Mesendoderm (in vitro differentiated cells): ENCODE measurements at regions not wholly inside any gene's neighbourhood (a gene's known extent, or its start where the extent isn't known, plus 50 kb on each side); places are given as distances from the start of the nearest gene placed in this dataset.
"Not testable (repeated sequence)": the region's sequence is repeated elsewhere in the genome, so short reads cannot be mapped to it uniquely, and the experiment has no call there.

Source experiments
- DNase-seq: peaks from one replicate; pipeline ENCODE4 v3.0.0; 2013
- H2AK5ac ChIP-seq: 2 replicates; pipeline ENCODE4 v1.6.1; 2013; ENCODE audit warnings: low read length, inconsistent platforms
- H2BK120ac ChIP-seq: 2 replicates; pipeline ENCODE4 v1.6.1; 2013; ENCODE audit warnings: low read depth, mild to moderate bottlenecking, low read length, moderate library complexity, mixed read lengths
- H2BK15ac ChIP-seq: replicated peaks from 2 replicates; pipeline ENCODE4 v1.6.1; 2013; ENCODE audit warnings: low read depth, mild to moderate bottlenecking, moderate library complexity
- H2BK5ac ChIP-seq: 2 replicates; pipeline ENCODE4 v1.6.1; 2013; ENCODE audit warnings: low read length, inconsistent platforms
- H3K18ac ChIP-seq: 2 replicates; pipeline ENCODE4 v1.6.1; 2013; ENCODE audit warnings: mild to moderate bottlenecking, low read length, mixed read lengths
- H3K23ac ChIP-seq: one replicate; pipeline ENCODE4 v1.6.1; 2013; ENCODE audit warnings: low read length
- H3K27ac ChIP-seq: 2 replicates; pipeline ENCODE4 v1.5.1; 2013; ENCODE audit warnings: low read depth, mild to moderate bottlenecking, inconsistent platforms, low read length, moderate library complexity
- H3K27me3 ChIP-seq: 2 replicates; pipeline ENCODE4 v1.6.1; 2013; ENCODE audit warnings: low read length, control low read depth, mild to moderate bottlenecking, inconsistent platforms; ENCODE audit not compliant: insufficient read depth, poor library complexity
- H3K36me3 ChIP-seq: 2 replicates; pipeline ENCODE4 v1.6.1; 2013; ENCODE audit warnings: low read length, inconsistent platforms; ENCODE audit not compliant: control insufficient read depth, insufficient read depth
- H3K4ac ChIP-seq: one replicate; pipeline ENCODE4 v1.6.1; 2013; ENCODE audit warnings: low read depth, mild to moderate bottlenecking, low read length, moderate library complexity
- H3K4me1 ChIP-seq: 2 replicates; pipeline ENCODE4 v1.6.1; 2013; ENCODE audit warnings: low read depth, low read length, inconsistent platforms; ENCODE audit not compliant: control insufficient read depth
- H3K4me2 ChIP-seq: 2 replicates; pipeline ENCODE4 v1.6.1; 2013; ENCODE audit warnings: low read length
- H3K4me3 ChIP-seq: 2 replicates; pipeline ENCODE4 v1.5.1; 2013; ENCODE audit warnings: mild to moderate bottlenecking, low read length
- H3K56ac ChIP-seq: one replicate; pipeline ENCODE4 v1.6.1; 2013; ENCODE audit warnings: low read length
- H3K79me1 ChIP-seq: 2 replicates; pipeline ENCODE4 v1.6.1; 2013; ENCODE audit warnings: low read length, inconsistent platforms
- H3K79me2 ChIP-seq: 2 replicates; pipeline ENCODE4 v1.6.1; 2013; ENCODE audit warnings: mild to moderate bottlenecking, low read length; ENCODE audit not compliant: control insufficient read depth, insufficient read depth
- H3K9ac ChIP-seq: 2 replicates; pipeline ENCODE4 v1.6.1; 2013; ENCODE audit warnings: low read length, inconsistent platforms
- H4K5ac ChIP-seq: one replicate; pipeline ENCODE4 v1.6.1; 2013; ENCODE audit warnings: low read length
- H4K8ac ChIP-seq: one replicate; pipeline ENCODE4 v1.6.1; 2013; ENCODE audit warnings: low read depth, mild to moderate bottlenecking, control low read depth, low read length, moderate library complexity
- WGBS: extraction: QIAGEN DNeasy Blood & Tissue Kit; methylation state at CpG from one replicate; pipeline ENCODE4 v1.1.7; 2013; ENCODE audit warnings: low lambda C conversion rate, missing lambda C conversion rate; ENCODE audit not compliant: insufficient coverage; ENCODE audit errors: extremely low coverage; 5-methylcytosine and 5-hydroxymethylcytosine counted together

DNA sequence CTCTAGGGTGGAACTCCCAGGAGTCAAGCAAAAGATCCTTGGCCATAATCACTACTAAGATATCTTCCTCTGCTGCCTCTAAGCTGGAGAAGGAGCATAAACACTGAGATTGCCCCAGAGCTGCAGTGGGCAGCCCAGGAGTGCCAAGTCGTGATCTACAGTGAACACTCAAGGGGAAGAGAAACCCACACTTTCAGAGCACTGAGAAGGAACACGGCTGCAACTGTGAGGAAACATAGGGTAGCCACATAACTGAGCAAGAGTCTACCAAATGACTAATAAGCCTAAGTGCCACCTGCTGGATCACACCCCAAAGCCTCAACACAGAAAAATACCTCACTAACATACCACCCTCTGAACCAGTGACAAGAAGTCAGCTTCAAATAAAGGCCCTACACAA lies 79.6 kb upstream of the RAB12 start:
- H2AK5ac ChIP-seq: no peak overlapping the region
- H2BK5ac ChIP-seq: no peak overlapping the region
- H3K4me3 ChIP-seq: no peak overlapping the region
- no peaks in the 10 kb centered on the region for H3K27me3 ChIP-seq
- no peak overlapping the region for H3K4ac ChIP-seq
- H3K79me1 ChIP-seq: no peaks in the 10 kb centered on the region
- H2BK15ac ChIP-seq: no peak overlapping the region
- H3K36me3 ChIP-seq: no peaks in the 10 kb centered on the region
- no peak overlapping the region for H3K18ac ChIP-seq
- no peak overlapping the region for H2BK120ac ChIP-seq
- H3K4me2 ChIP-seq: no peak overlapping the region
- no peak overlapping the region for H3K27ac ChIP-seq
- no peaks in the 10 kb centered on the region for H3K4me1 ChIP-seq
- WGBS: no CpG with 5 or more reads among the region's 2 CpGs
- no peak overlapping the region for H4K8ac ChIP-seq
- H3K79me2 ChIP-seq: no peaks in the 10 kb centered on the region
- DNase-seq: no peak
- no peak overlapping the region for H3K56ac ChIP-seq
- H4K5ac ChIP-seq: no peak overlapping the region
- H3K9ac ChIP-seq: no peak overlapping the region
- no peak overlapping the region for H3K23ac ChIP-seq

- H3K4me2 ChIP-seq, H3K9ac ChIP-seq, H3K27ac ChIP-seq, H3K4me3 ChIP-seq, H3K56ac ChIP-seq, H3K4me1 ChIP-seq, H3K27me3 ChIP-seq, H2BK15ac ChIP-seq, H3K36me3 ChIP-seq, H4K5ac ChIP-seq, H3K79me2 ChIP-seq, H2BK5ac ChIP-seq, H3K23ac ChIP-seq, H2BK120ac ChIP-seq, H4K8ac ChIP-seq, H3K4ac ChIP-seq, DNase-seq, H3K79me1 ChIP-seq, H2AK5ac ChIP-seq, H3K18ac ChIP-seq: not testable (repeated sequence)
- WGBS: no CpG with 5 or more reads among the region's 2 CpGs
Measured at GRCh38 chr18:8531084-8531483, 78.2 kb upstream of the RAB12 start.

- no peak overlapping the region for H2BK15ac ChIP-seq
- H2BK120ac ChIP-seq: no peak overlapping the region
- H4K5ac ChIP-seq: no peak overlapping the region
- H3K9ac ChIP-seq: no peak overlapping the region
- H2AK5ac ChIP-seq: no peak overlapping the region
- H3K23ac ChIP-seq: no peak overlapping the region
- no peak overlapping the region for H3K4ac ChIP-seq
- H3K79me2 ChIP-seq: no peaks in the 10 kb centered on the region
- no peak overlapping the region for H4K8ac ChIP-seq
- DNase-seq: peak; percentile 13
- no peak overlapping the region for H3K56ac ChIP-seq
- no peak overlapping the region for H2BK5ac ChIP-seq
- H3K4me3 ChIP-seq: no peak overlapping the region
- whole genome bisulfite sequencing: no CpG with 5 or more reads among the region's 11 CpGs
- H3K36me3 ChIP-seq: no peaks in the 10 kb centered on the region
- H3K4me2 ChIP-seq: no peak overlapping the region
- no peaks in the 10 kb centered on the region for H3K4me1 ChIP-seq
- no peak overlapping the region for H3K27ac ChIP-seq
- H3K27me3 ChIP-seq: no peaks in the 10 kb centered on the region
- H3K79me1 ChIP-seq: no peaks in the 10 kb centered on the region
- no peak overlapping the region for H3K18ac ChIP-seq
Measured at GRCh38 chr18:8536231-8536630, 73.0 kb upstream of the RAB12 start.

DNA sequence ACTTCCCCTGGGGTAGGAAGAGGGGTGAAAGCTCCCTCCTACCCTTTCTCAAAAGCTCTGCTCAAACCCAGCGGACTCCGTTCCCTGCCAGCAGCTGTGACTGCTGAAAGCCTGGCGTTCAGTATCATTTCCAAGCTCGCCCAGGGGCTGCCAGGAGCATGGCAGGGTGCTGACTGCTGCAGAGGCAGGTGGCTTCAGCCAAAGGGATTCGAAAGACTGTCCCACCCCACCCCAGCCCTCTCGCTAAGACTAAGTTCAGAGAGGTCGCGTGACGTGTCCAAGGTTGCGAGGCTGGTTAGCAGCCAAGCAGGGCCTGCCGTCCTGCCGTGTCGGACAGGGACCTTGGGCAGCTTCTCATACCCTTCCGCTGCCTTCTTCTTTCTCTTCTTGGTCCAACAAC lies 72.3 kb upstream of the RAB12 start:
- Histone ChIP-seq H3K79me2 (no peaks in the 10 kb centered on the region), H3K4ac (no peak overlapping the region), H2AK5ac (no peak overlapping the region), H3K9ac (no peak overlapping the region), H3K18ac (no peak overlapping the region), H4K5ac (no peak overlapping the region), H3K27me3 (no peaks in the 10 kb centered on the region), H3K79me1 (no peaks in the 10 kb centered on the region), H2BK15ac (no peak overlapping the region), H3K4me3 (no peak overlapping the region), H2BK5ac (no peak overlapping the region), H3K23ac (no peak overlapping the region), H3K4me1 (no peaks in the 10 kb centered on the region), H2BK120ac (no peak overlapping the region), H4K8ac (no peak overlapping the region), H3K56ac (no peak overlapping the region), H3K27ac (no peak overlapping the region), H3K4me2 (no peak overlapping the region), H3K36me3 (no peaks in the 10 kb centered on the region)
- no peak for DNase-seq
- WGBS: no CpG with 5 or more reads among the region's 14 CpGs

- H4K5ac ChIP-seq: no peak overlapping the region
- no CpG with 5 or more reads among the region's 17 CpGs for WGBS
- no peak overlapping the region for H3K56ac ChIP-seq
- no peak overlapping the region for H3K27ac ChIP-seq
- no peak overlapping the region for H2AK5ac ChIP-seq
- no peak overlapping the region for H3K23ac ChIP-seq
- no peak overlapping the region for H3K9ac ChIP-seq
- H3K79me1 ChIP-seq: no peaks in the 10 kb centered on the region
- H3K4ac ChIP-seq: no peak overlapping the region
- H2BK120ac ChIP-seq: no peak overlapping the region
- no peak overlapping the region for H2BK15ac ChIP-seq
- H4K8ac ChIP-seq: no peak overlapping the region
- H3K36me3 ChIP-seq: no peaks in the 10 kb centered on the region
- H3K18ac ChIP-seq: no peak overlapping the region
- no peaks in the 10 kb centered on the region for H3K4me1 ChIP-seq
- no peak overlapping the region for H3K4me3 ChIP-seq
- DNase-seq: no peak
- H2BK5ac ChIP-seq: no peak overlapping the region
- H3K27me3 ChIP-seq: no peaks in the 10 kb centered on the region
- no peaks in the 10 kb centered on the region for H3K79me2 ChIP-seq
- H3K4me2 ChIP-seq: no peak overlapping the region
Measured at GRCh38 chr18:8537400-8537799, 71.8 kb upstream of the RAB12 start.

- DNase-seq: peak; percentile 13
- H3K4me1 ChIP-seq: no peaks in the 10 kb centered on the region
- H3K4me2 ChIP-seq: no peak overlapping the region
- H3K18ac ChIP-seq: no peak overlapping the region
- no peak overlapping the region for H4K5ac ChIP-seq
- WGBS: no CpG with 5 or more reads among the region's 2 CpGs
- H3K23ac ChIP-seq: no peak overlapping the region
- no peak overlapping the region for H3K4ac ChIP-seq
- no peaks in the 10 kb centered on the region for H3K79me1 ChIP-seq
- H3K79me2 ChIP-seq: no peaks in the 10 kb centered on the region
- no peak overlapping the region for H2BK15ac ChIP-seq
- H3K9ac ChIP-seq: no peak overlapping the region
- H2BK120ac ChIP-seq: no peak overlapping the region
- no peak overlapping the region for H3K27ac ChIP-seq
- H3K4me3 ChIP-seq: no peak overlapping the region
- H4K8ac ChIP-seq: no peak overlapping the region
- H2BK5ac ChIP-seq: no peak overlapping the region
- no peak overlapping the region for H3K56ac ChIP-seq
- no peak overlapping the region for H2AK5ac ChIP-seq
- no peaks in the 10 kb centered on the region for H3K27me3 ChIP-seq
- no peaks in the 10 kb centered on the region for H3K36me3 ChIP-seq
Measured at GRCh38 chr18:8538935-8539334, 70.3 kb upstream of the RAB12 start.
